GM12892 (cell line): ENCODE measurements at regions not wholly inside any gene's neighbourhood (a gene's known extent, or its start where the extent isn't known, plus 50 kb on each side); places are given as distances from the start of the nearest gene placed in this dataset.

Experiments
- POLR2A ChIP-seq: IDR thresholded peaks from 2 replicates; pipeline ENCODE4 v1.6.1; 2011; ENCODE audit warnings: low read depth, low read length, control low read depth
- POLR2AphosphoS5 ChIP-seq: IDR thresholded peaks from 2 replicates; pipeline ENCODE4 v1.6.1; 2011; ENCODE audit warnings: low read depth, low read length, control low read depth

- TF ChIP-seq POLR2A: no peak
- no peak for TF ChIP-seq POLR2AphosphoS5
Observed at GRCh38 chr4:38213083-38213805, 253.0 kb downstream of the PTTG2 start.
